GM18951 (cell line): ENCODE measurements at regions not wholly inside any gene's neighbourhood (a gene's known extent, or its start where the extent isn't known, plus 50 kb on each side); places are given as distances from the start of the nearest gene placed in this dataset.

ENCODE experiments used
- POLR2A ChIP-seq: IDR thresholded peaks from 4 replicates; pipeline ENCODE4 v1.6.1; 2011; ENCODE audit warnings: mild to moderate bottlenecking; ENCODE audit not compliant: insufficient read length, insufficient read depth; ENCODE audit errors: extremely low read depth
- in situ Hi-C: fragments of 300-500 bp; cut with MboI; formaldehyde crosslinking; loops from one replicate; pipeline ENCODE4 v1.12.0; 2022; ENCODE audit warnings: low sequenced_read_pairs, mixed read lengths, inconsistent platforms; ENCODE audit not compliant: unreplicated experiment

- no peak for TF ChIP-seq POLR2A
- in situ Hi-C loops = no loop called here
Measured at GRCh38 chr4:110824344-110824743, 201.5 kb upstream of the PITX2 start.

GRCh38 chr4:110826656-110827055 is 203.8 kb upstream of the PITX2 start:
- in situ Hi-C loops = no loop called here
- no peak for TF ChIP-seq POLR2A

- no peak for TF ChIP-seq POLR2A
- in situ Hi-C loops = no loop called here
Measured at GRCh38 chr4:110830461-110830860, 207.6 kb upstream of the PITX2 start.

GRCh38 chr4:110837896-110838450 is 215.1 kb upstream of the PITX2 start:
- in situ Hi-C loops = no loop called here
- no peak for TF ChIP-seq POLR2A

- TF ChIP-seq POLR2A = no peak
- in situ Hi-C loops = no loop called here
Measured at GRCh38 chr4:110840221-110840654, 217.4 kb upstream of the PITX2 start.

GRCh38 chr4:110848787-110849186 is 225.9 kb upstream of the PITX2 start:
- in situ Hi-C loops = no loop called here
- TF ChIP-seq POLR2A = no peak

- in situ Hi-C loops = no loop called here
- TF ChIP-seq POLR2A = no peak
Measured at GRCh38 chr4:110849461-110849860, 226.6 kb upstream of the PITX2 start.

GRCh38 chr4:110850461-110851442 is 227.9 kb upstream of the PITX2 start:
- in situ Hi-C loops = no loop called here
- TF ChIP-seq POLR2A = no peak

- no peak for TF ChIP-seq POLR2A
- in situ Hi-C loops = no loop called here
Measured at GRCh38 chr4:110851989-110852388, 229.1 kb upstream of the PITX2 start.

- in situ Hi-C loops = no loop called here
- no peak for TF ChIP-seq POLR2A
Measured at GRCh38 chr4:110852793-110853192, 229.9 kb upstream of the PITX2 start.

GRCh38 chr4:110853242-110853641 is 230.4 kb upstream of the PITX2 start:
- in situ Hi-C loops = no loop called here
- TF ChIP-seq POLR2A = no peak

GRCh38 chr4:110854021-110854678 is 231.3 kb upstream of the PITX2 start:
- in situ Hi-C loops = no loop called here
- no peak for TF ChIP-seq POLR2A

GRCh38 chr4:110860125-110860524 is 237.2 kb upstream of the PITX2 start:
- TF ChIP-seq POLR2A = no peak
- in situ Hi-C loops = no loop called here
